Activated naive CD8-positive, alpha-beta T cell treated with anti-CD3 and anti-CD28 coated beads, Interleukin-2, amount 50 U/mL, for 24 hours (primary cell): ENCODE measurements at regions not wholly inside any gene's neighbourhood (a gene's known extent, or its start where the extent isn't known, plus 50 kb on each side); places are given as distances from the start of the nearest gene placed in this dataset.

ENCODE experiments used
- ATAC-seq: fragments of 150-1000 bp; cut with Tn5 transposase; one replicate; pipeline ENCODE4 v1.10.0; 2021
- DNase-seq: peaks from one replicate; pipeline ENCODE4 v3.0.0; 2021
- H3K27ac Mint-ChIP-seq: one replicate; pipeline ENCODE4 v1.8.0; 2021; ENCODE audit warnings: mild to moderate bottlenecking, mixed read lengths
- H3K27me3 Mint-ChIP-seq: one replicate; pipeline ENCODE4 v1.8.0; 2021; ENCODE audit warnings: mixed read lengths
- H3K36me3 Mint-ChIP-seq: one replicate; pipeline ENCODE4 v1.8.0; 2021; ENCODE audit warnings: low read depth, mixed read lengths
- H3K4me1 Mint-ChIP-seq: one replicate; pipeline ENCODE4 v1.8.0; 2021; ENCODE audit warnings: mixed read lengths
- H3K4me3 Mint-ChIP-seq: one replicate; pipeline ENCODE4 v1.8.0; 2021; ENCODE audit warnings: mild to moderate bottlenecking, moderate library complexity, mixed read lengths
- H3K9me3 Mint-ChIP-seq: one replicate; pipeline ENCODE4 v1.8.0; 2021; ENCODE audit warnings: mixed read lengths

GRCh38 chr1:43071241-43071640 lies 100.8 kb downstream of the EBNA1BP2 start:
- ATAC-seq (no peak), DNase-seq (no peak)
- Mint-ChIP-seq H3K4me3 (no peak overlapping the region), H3K27ac (peak overlapping the region; percentile 22), H3K4me1 (peaks cover 10% of the 10 kb centered on the region), H3K27me3 (no peaks in the 10 kb centered on the region), H3K9me3 (no peaks in the 10 kb centered on the region), H3K36me3 (no peaks in the 10 kb centered on the region)

- Mint-ChIP-seq H3K9me3 (no peaks in the 10 kb centered on the region), H3K4me3 (no peak overlapping the region), H3K27me3 (no peaks in the 10 kb centered on the region), H3K27ac (no peak overlapping the region), H3K4me1 (peaks cover 10% of the 10 kb centered on the region), H3K36me3 (no peaks in the 10 kb centered on the region)
- no peak for ATAC-seq
- DNase-seq, result no peak
These were observed 102.5 kb downstream of the EBNA1BP2 start for GRCh38 chr1:43069461-43070050.

- Mint-ChIP-seq H3K27ac (no peak overlapping the region), H3K27me3 (no peaks in the 10 kb centered on the region), H3K4me3 (no peak overlapping the region), H3K36me3 (no peaks in the 10 kb centered on the region), H3K4me1 (peaks cover 10% of the 10 kb centered on the region), H3K9me3 (no peaks in the 10 kb centered on the region)
- ATAC-seq, result no peak
- DNase-seq, result no peak
These were observed 103.2 kb downstream of the EBNA1BP2 start for GRCh38 chr1:43068911-43069310.

GRCh38 chr1:43067977-43068751 lies 103.9 kb downstream of the EBNA1BP2 start:
- H3K4me1 Mint-ChIP-seq, result peaks cover 6% of the 10 kb centered on the region
- ATAC-seq, result no peak
- H3K36me3 Mint-ChIP-seq, result no peaks in the 10 kb centered on the region
- no peaks in the 10 kb centered on the region for H3K27me3 Mint-ChIP-seq
- no peak for DNase-seq
- peak overlapping the region; percentile 32 for H3K4me3 Mint-ChIP-seq
- H3K27ac Mint-ChIP-seq, result no peak overlapping the region
- no peaks in the 10 kb centered on the region for H3K9me3 Mint-ChIP-seq

- DNase-seq, result no peak
- H3K27ac Mint-ChIP-seq, result no peak overlapping the region
- peak overlapping the region; percentile 32 for H3K4me3 Mint-ChIP-seq
- no peaks in the 10 kb centered on the region for H3K9me3 Mint-ChIP-seq
- no peaks in the 10 kb centered on the region for H3K36me3 Mint-ChIP-seq
- H3K4me1 Mint-ChIP-seq, result peaks cover 9% of the 10 kb centered on the region
- no peak for ATAC-seq
- H3K27me3 Mint-ChIP-seq, result no peaks in the 10 kb centered on the region
These were observed 104.8 kb downstream of the EBNA1BP2 start for GRCh38 chr1:43067233-43067745.

GRCh38 chr1:43066578-43066977 lies 105.5 kb downstream of the EBNA1BP2 start:
- Mint-ChIP-seq H3K27me3 (no peaks in the 10 kb centered on the region), H3K36me3 (no peaks in the 10 kb centered on the region), H3K9me3 (no peaks in the 10 kb centered on the region), H3K27ac (no peak overlapping the region), H3K4me1 (peaks cover 9% of the 10 kb centered on the region), H3K4me3 (no peak overlapping the region)
- no peak for ATAC-seq
- no peak for DNase-seq

- H3K4me1 Mint-ChIP-seq, result peaks cover 9% of the 10 kb centered on the region
- no peaks in the 10 kb centered on the region for H3K36me3 Mint-ChIP-seq
- ATAC-seq (no peak), DNase-seq (no peak)
- no peak overlapping the region for H3K4me3 Mint-ChIP-seq
- no peaks in the 10 kb centered on the region for H3K27me3 Mint-ChIP-seq
- no peak overlapping the region for H3K27ac Mint-ChIP-seq
- no peaks in the 10 kb centered on the region for H3K9me3 Mint-ChIP-seq
These were observed 106.3 kb downstream of the EBNA1BP2 start for GRCh38 chr1:43065616-43066399.

GRCh38 chr1:43065191-43065590 lies 106.5 kb upstream of the SLC2A1 start:
- Mint-ChIP-seq H3K9me3 (no peaks in the 10 kb centered on the region), H3K36me3 (no peaks in the 10 kb centered on the region), H3K4me1 (peaks cover 9% of the 10 kb centered on the region), H3K4me3 (no peak overlapping the region), H3K27ac (no peak overlapping the region), H3K27me3 (no peaks in the 10 kb centered on the region)
- no peak for DNase-seq
- peak; percentile 29 for ATAC-seq

GRCh38 chr1:43063394-43064219 lies 104.9 kb upstream of the SLC2A1 start:
- no peaks in the 10 kb centered on the region for H3K9me3 Mint-ChIP-seq
- DNase-seq (no peak), ATAC-seq (no peak)
- H3K27ac Mint-ChIP-seq, result no peak overlapping the region
- no peaks in the 10 kb centered on the region for H3K36me3 Mint-ChIP-seq
- no peak overlapping the region for H3K4me3 Mint-ChIP-seq
- peaks cover 6% of the 10 kb centered on the region for H3K27me3 Mint-ChIP-seq
- H3K4me1 Mint-ChIP-seq, result peaks cover 15% of the 10 kb centered on the region

GRCh38 chr1:43062527-43063095 lies 103.9 kb upstream of the SLC2A1 start:
- Mint-ChIP-seq H3K4me3 (no peak overlapping the region), H3K9me3 (no peaks in the 10 kb centered on the region), H3K27ac (no peak overlapping the region), H3K4me1 (peaks cover 21% of the 10 kb centered on the region), H3K36me3 (no peaks in the 10 kb centered on the region), H3K27me3 (peaks cover 10% of the 10 kb centered on the region)
- ATAC-seq, result no peak
- DNase-seq, result no peak

- Mint-ChIP-seq H3K27me3 (peaks cover 12% of the 10 kb centered on the region), H3K4me3 (no peak overlapping the region), H3K36me3 (no peaks in the 10 kb centered on the region), H3K9me3 (no peaks in the 10 kb centered on the region), H3K4me1 (peaks cover 22% of the 10 kb centered on the region), H3K27ac (no peak overlapping the region)
- DNase-seq (no peak), ATAC-seq (no peak)
These were observed 103.1 kb upstream of the SLC2A1 start for GRCh38 chr1:43061757-43062156.

- H3K4me1 Mint-ChIP-seq, result peaks cover 22% of the 10 kb centered on the region
- DNase-seq (no peak), ATAC-seq (no peak)
- no peaks in the 10 kb centered on the region for H3K9me3 Mint-ChIP-seq
- no peaks in the 10 kb centered on the region for H3K36me3 Mint-ChIP-seq
- no peak overlapping the region for H3K4me3 Mint-ChIP-seq
- H3K27me3 Mint-ChIP-seq, result peaks cover 12% of the 10 kb centered on the region
- H3K27ac Mint-ChIP-seq, result no peak overlapping the region
These were observed 101.2 kb upstream of the SLC2A1 start for GRCh38 chr1:43059640-43060574.
